ENCODE measurements at regions not wholly inside any gene's neighbourhood (a gene's known extent, or its start where the extent isn't known, plus 50 kb on each side); places are given as distances from the start of the nearest gene placed in this dataset.

DNA sequence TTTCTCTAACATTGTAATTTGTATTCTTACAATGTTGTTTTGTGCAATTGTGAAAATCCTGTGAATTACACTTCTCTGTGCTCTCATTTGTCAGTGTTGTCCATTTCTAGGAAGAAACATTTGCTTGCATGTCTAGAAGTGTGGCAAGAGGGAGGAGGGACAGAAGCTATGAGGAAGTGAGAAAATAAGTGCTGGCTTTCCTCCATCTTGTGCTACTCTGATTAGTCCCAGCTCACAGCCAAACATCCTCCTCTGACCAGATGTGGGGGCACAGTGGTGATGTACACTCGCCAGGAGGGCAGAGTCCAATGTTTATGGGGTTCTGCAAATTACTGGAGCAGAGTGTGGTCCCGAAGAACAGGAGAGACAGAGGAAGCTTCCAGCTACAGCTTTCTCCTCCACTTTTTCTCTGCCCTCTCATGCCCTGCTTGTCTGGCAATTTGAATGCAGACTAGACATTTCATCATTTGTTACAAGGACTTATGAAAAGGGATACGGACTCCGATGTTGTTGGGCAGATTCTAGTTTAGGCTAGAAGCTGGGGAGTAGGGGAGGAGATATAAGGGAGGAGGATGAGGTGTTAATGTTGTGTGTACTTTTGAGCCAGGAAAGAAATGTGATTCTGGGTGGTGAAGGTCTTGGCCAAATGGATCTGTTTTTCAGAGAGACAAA, 131.0 kb upstream of the C1GALT1 start:
- Histone ChIP-seq H3K4me2 (ENCODE audit: insufficient read depth, low read length) (peak overlapping the region; percentile 67), H3K4me3 (ENCODE audit: insufficient read depth, low read length) (peak overlapping the region; percentile 56), H3K79me2 (ENCODE audit: insufficient read depth, low read length) (no peaks in the 10 kb centered on the region), H3K27ac (ENCODE audit: low read depth, low read length) (no peak overlapping the region), H3K4me1 (ENCODE audit: insufficient read depth, low read length) (peaks cover 4% of the 10 kb centered on the region), H3K9me3 (ENCODE audit: low read depth, low read length) (no peaks in the 10 kb centered on the region), H4K20me1 (ENCODE audit: insufficient read depth, low read length) (no peaks in the 10 kb centered on the region), H3K36me3 (ENCODE audit: insufficient read depth, low read length) (no peaks in the 10 kb centered on the region), H2AFZ (ENCODE audit: low read length) (peak overlapping the region; percentile 93), H3K27me3 (ENCODE audit: insufficient read depth, low read length) (peaks cover 2% of the 10 kb centered on the region)
- TF ChIP-seq, protein P1, sequence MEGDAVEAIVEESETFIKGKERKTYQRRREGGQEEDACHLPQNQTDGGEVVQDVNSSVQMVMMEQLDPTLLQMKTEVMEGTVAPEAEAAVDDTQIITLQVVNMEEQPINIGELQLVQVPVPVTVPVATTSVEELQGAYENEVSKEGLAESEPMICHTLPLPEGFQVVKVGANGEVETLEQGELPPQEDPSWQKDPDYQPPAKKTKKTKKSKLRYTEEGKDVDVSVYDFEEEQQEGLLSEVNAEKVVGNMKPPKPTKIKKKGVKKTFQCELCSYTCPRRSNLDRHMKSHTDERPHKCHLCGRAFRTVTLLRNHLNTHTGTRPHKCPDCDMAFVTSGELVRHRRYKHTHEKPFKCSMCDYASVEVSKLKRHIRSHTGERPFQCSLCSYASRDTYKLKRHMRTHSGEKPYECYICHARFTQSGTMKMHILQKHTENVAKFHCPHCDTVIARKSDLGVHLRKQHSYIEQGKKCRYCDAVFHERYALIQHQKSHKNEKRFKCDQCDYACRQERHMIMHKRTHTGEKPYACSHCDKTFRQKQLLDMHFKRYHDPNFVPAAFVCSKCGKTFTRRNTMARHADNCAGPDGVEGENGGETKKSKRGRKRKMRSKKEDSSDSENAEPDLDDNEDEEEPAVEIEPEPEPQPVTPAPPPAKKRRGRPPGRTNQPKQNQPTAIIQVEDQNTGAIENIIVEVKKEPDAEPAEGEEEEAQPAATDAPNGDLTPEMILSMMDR (IDR thresholded peaks at IDR 0.05; ENCODE audit: extremely low read depth, low read depth, low read length): no peak
- DNase-seq (ENCODE audit: insufficient read length, low spot score, missing footprints): peak; percentile 61

DNA sequence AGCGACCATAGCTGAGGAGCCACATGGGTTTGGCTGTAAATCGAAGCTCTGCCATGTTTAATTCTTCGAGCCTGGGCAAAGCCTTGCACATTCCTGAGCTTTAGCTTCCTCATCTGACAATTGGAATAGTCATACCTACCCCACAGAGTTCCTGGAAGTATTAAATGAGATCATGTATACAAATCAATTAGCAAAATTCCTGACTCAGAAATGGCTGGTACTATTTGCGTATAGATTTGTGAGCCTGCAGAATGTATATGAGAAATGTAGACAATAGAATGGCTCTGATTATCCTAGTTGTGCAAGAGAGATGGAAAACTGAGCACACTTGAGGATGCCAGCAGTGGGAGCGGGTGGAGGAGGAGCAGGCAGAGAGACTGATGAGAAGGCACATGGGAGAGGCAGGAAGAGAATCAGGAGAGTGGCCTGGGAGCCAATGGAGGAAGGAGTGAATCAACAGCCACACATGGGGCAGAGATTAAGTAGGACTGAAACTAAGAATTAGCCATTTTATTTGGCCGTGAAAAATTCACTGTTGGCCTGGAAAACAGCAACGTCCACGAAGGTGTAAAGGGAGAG, 128.0 kb upstream of the C1GALT1 start:
- no peak overlapping the region for H3K4me2 ChIP-seq (ENCODE audit: insufficient read depth, low read length)
- no peak for DNase-seq (ENCODE audit: insufficient read length, low spot score, missing footprints)
- peaks cover 4% of the 10 kb centered on the region for H3K4me1 ChIP-seq (ENCODE audit: insufficient read depth, low read length)
- H3K27ac ChIP-seq (ENCODE audit: low read depth, low read length): no peak overlapping the region
- H3K36me3 ChIP-seq (ENCODE audit: insufficient read depth, low read length): no peaks in the 10 kb centered on the region
- no peaks in the 10 kb centered on the region for H3K79me2 ChIP-seq (ENCODE audit: insufficient read depth, low read length)
- H3K27me3 ChIP-seq (ENCODE audit: insufficient read depth, low read length): peaks cover 2% of the 10 kb centered on the region
- H3K9me3 ChIP-seq (ENCODE audit: low read depth, low read length): no peaks in the 10 kb centered on the region
- no peak overlapping the region for H2AFZ ChIP-seq (ENCODE audit: low read length)
- H4K20me1 ChIP-seq (ENCODE audit: insufficient read depth, low read length): no peaks in the 10 kb centered on the region
- no peak overlapping the region for H3K4me3 ChIP-seq (ENCODE audit: insufficient read depth, low read length)
- TF ChIP-seq, protein P1 (IDR thresholded peaks at IDR 0.05; ENCODE audit: extremely low read depth, low read depth, low read length): no peak

DNA sequence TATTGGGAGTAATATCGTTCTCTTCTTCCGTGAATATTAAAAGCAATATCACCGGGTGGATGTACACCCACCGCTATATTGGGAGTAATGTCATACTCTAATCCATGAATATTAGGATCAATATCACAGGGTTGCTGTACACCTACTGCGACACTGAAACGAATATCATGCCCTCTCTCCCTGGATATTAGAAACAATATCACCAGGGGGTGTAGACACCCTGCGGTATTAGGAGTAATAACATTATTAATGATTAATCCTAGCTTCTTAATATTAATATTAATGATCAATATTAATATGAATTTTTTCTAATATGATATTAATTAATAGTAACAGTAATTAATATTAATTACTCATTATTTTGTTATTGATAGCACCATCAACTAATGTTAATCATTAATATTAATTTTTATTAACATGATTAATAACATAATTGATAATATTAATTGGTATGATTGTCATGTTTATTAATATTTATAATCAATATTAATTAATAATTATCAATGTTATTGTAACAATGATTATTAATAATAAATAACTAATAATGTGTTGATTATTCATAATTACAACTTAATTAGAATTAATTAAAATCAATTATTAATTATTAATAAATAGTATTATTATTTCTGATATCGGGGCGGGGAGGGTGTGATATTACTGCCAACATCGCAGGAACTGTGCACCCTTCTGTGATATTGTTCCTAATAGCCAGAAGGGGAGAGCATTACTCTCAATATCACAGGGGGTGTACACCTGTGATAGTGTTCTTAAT, 121.3 kb upstream of the C1GALT1 start:
- H2AFZ ChIP-seq (ENCODE audit: low read length): no peak overlapping the region
- no peak overlapping the region for H3K4me3 ChIP-seq (ENCODE audit: insufficient read depth, low read length)
- no peaks in the 10 kb centered on the region for H3K9me3 ChIP-seq (ENCODE audit: low read depth, low read length)
- H3K79me2 ChIP-seq (ENCODE audit: insufficient read depth, low read length): no peaks in the 10 kb centered on the region
- no peaks in the 10 kb centered on the region for H3K36me3 ChIP-seq (ENCODE audit: insufficient read depth, low read length)
- no peaks in the 10 kb centered on the region for H3K4me1 ChIP-seq (ENCODE audit: insufficient read depth, low read length)
- H3K27ac ChIP-seq (ENCODE audit: low read depth, low read length): no peak overlapping the region
- no peaks in the 10 kb centered on the region for H3K27me3 ChIP-seq (ENCODE audit: insufficient read depth, low read length)
- H3K4me2 ChIP-seq (ENCODE audit: insufficient read depth, low read length): no peak overlapping the region
- no peak for DNase-seq (ENCODE audit: insufficient read length, low spot score, missing footprints)
- TF ChIP-seq, protein P1 (IDR thresholded peaks at IDR 0.05; ENCODE audit: extremely low read depth, low read depth, low read length): no peak
- no peaks in the 10 kb centered on the region for H4K20me1 ChIP-seq (ENCODE audit: insufficient read depth, low read length)

- no peak for DNase-seq (ENCODE audit: insufficient read length, low spot score, missing footprints)
- Histone ChIP-seq H2AFZ (ENCODE audit: low read length) (no peak overlapping the region), H3K27ac (ENCODE audit: low read depth, low read length) (no peak overlapping the region), H3K9me3 (ENCODE audit: low read depth, low read length) (no peaks in the 10 kb centered on the region), H3K4me2 (ENCODE audit: insufficient read depth, low read length) (no peak overlapping the region), H3K27me3 (ENCODE audit: insufficient read depth, low read length) (peaks cover 5% of the 10 kb centered on the region), H3K36me3 (ENCODE audit: insufficient read depth, low read length) (no peaks in the 10 kb centered on the region), H4K20me1 (ENCODE audit: insufficient read depth, low read length) (no peaks in the 10 kb centered on the region), H3K4me3 (ENCODE audit: insufficient read depth, low read length) (no peak overlapping the region), H3K4me1 (ENCODE audit: insufficient read depth, low read length) (no peaks in the 10 kb centered on the region), H3K79me2 (ENCODE audit: insufficient read depth, low read length) (no peaks in the 10 kb centered on the region)
- TF ChIP-seq, protein P1 (IDR thresholded peaks at IDR 0.05; ENCODE audit: extremely low read depth, low read depth, low read length): no peak
These were observed 104.4 kb upstream of the C1GALT1 start for GRCh38 chr7:7077945-7078344.
